ENCODE measurements at regions not wholly inside any gene's neighbourhood (a gene's known extent, or its start where the extent isn't known, plus 50 kb on each side); places are given as distances from the start of the nearest gene placed in this dataset.

GRCh38 chr9:117882171-117882570 is 178.0 kb downstream of the TLR4 start:
- ChIA-PET CTCF (no interaction called here), POLR2A (no interaction called here)
- no peak for DNase-seq (ENCODE audit: low read depth, low spot score)
- TF ChIP-seq CTCF (IDR thresholded peaks at IDR 0.05; ENCODE audit: low read depth, low read length), result no peak
- no peak overlapping the region for H3K4me3 ChIP-seq (ENCODE audit: low read depth, low read length)
- H3K9me3 ChIP-seq (ENCODE audit: control insufficient read depth, insufficient read depth, low read length), result no peaks in the 10 kb centered on the region; the same call in 1 of the 2 replicates
- H3K27me3 ChIP-seq (ENCODE audit: control insufficient read depth, insufficient read depth, low read length), result no peaks in the 10 kb centered on the region
- H3K27ac ChIP-seq (ENCODE audit: low read depth, low read length), result no peak overlapping the region

- Histone ChIP-seq H3K27me3 (ENCODE audit: control insufficient read depth, insufficient read depth, low read length) (no peaks in the 10 kb centered on the region), H3K27ac (ENCODE audit: low read depth, low read length) (no peak overlapping the region), H3K9me3 (ENCODE audit: control insufficient read depth, insufficient read depth, low read length) (no peaks in the 10 kb centered on the region; the same call in 1 of the 2 replicates), H3K4me3 (ENCODE audit: low read depth, low read length) (no peak overlapping the region)
- CTCF ChIA-PET, result no interaction called here
- no peak for DNase-seq (ENCODE audit: low read depth, low spot score)
- no peak for TF ChIP-seq CTCF (IDR thresholded peaks at IDR 0.05; ENCODE audit: low read depth, low read length)
- POLR2A ChIA-PET, result no interaction called here
Measured at GRCh38 chr9:117886616-117887015, 182.4 kb downstream of the TLR4 start.

GRCh38 chr9:117887383-117887782 is 183.2 kb downstream of the TLR4 start:
- ChIA-PET POLR2A (no interaction called here), CTCF (no interaction called here)
- Histone ChIP-seq H3K27ac (ENCODE audit: low read depth, low read length) (no peak overlapping the region), H3K9me3 (ENCODE audit: control insufficient read depth, insufficient read depth, low read length) (no peaks in the 10 kb centered on the region; the same call in 1 of the 2 replicates), H3K27me3 (ENCODE audit: control insufficient read depth, insufficient read depth, low read length) (no peaks in the 10 kb centered on the region), H3K4me3 (ENCODE audit: low read depth, low read length) (no peak overlapping the region)
- TF ChIP-seq CTCF (IDR thresholded peaks at IDR 0.05; ENCODE audit: low read depth, low read length), result no peak
- no peak for DNase-seq (ENCODE audit: low read depth, low spot score)

GRCh38 chr9:117887941-117888340 is 183.7 kb downstream of the TLR4 start:
- H3K4me3 ChIP-seq (ENCODE audit: low read depth, low read length), result no peak overlapping the region
- no peak for TF ChIP-seq CTCF (IDR thresholded peaks at IDR 0.05; ENCODE audit: low read depth, low read length)
- H3K27me3 ChIP-seq (ENCODE audit: control insufficient read depth, insufficient read depth, low read length), result no peaks in the 10 kb centered on the region
- no peak for DNase-seq (ENCODE audit: low read depth, low spot score)
- no peaks in the 10 kb centered on the region; the same call in 1 of the 2 replicates for H3K9me3 ChIP-seq (ENCODE audit: control insufficient read depth, insufficient read depth, low read length)
- ChIA-PET CTCF (no interaction called here), POLR2A (no interaction called here)
- H3K27ac ChIP-seq (ENCODE audit: low read depth, low read length), result no peak overlapping the region

- no peak overlapping the region for H3K4me3 ChIP-seq (ENCODE audit: low read depth, low read length)
- peaks cover 10% of the 10 kb centered on the region; the same call in 1 of the 2 replicates for H3K9me3 ChIP-seq (ENCODE audit: control insufficient read depth, insufficient read depth, low read length)
- no peaks in the 10 kb centered on the region for H3K27me3 ChIP-seq (ENCODE audit: control insufficient read depth, insufficient read depth, low read length)
- no peak for DNase-seq (ENCODE audit: low read depth, low spot score)
- ChIA-PET CTCF (no interaction called here), POLR2A (no interaction called here)
- no peak for TF ChIP-seq CTCF (IDR thresholded peaks at IDR 0.05; ENCODE audit: low read depth, low read length)
- no peak overlapping the region for H3K27ac ChIP-seq (ENCODE audit: low read depth, low read length)
Measured at GRCh38 chr9:117903453-117903852, 199.2 kb downstream of the TLR4 start.
